AG04449 (cell line): ENCODE measurements at regions not wholly inside any gene's neighbourhood (a gene's known extent, or its start where the extent isn't known, plus 50 kb on each side); places are given as distances from the start of the nearest gene placed in this dataset.
"Not testable (repeated sequence)": the region's sequence is repeated elsewhere in the genome, so short reads cannot be mapped to it uniquely, and the experiment has no call there.

Source experiments
- CTCF ChIA-PET: fragments of 350-600 bp; formaldehyde crosslinking; extraction: SDS; loops from one replicate; lab custom pipeline; 2021; ENCODE audit warnings: antibody characterized with exemption; lab: Yijun Ruan, JAX
- POLR2A ChIA-PET: fragments of 400-600, 350-600 bp; formaldehyde crosslinking; extraction: SDS; loops from one replicate; lab custom pipeline; 2020; ENCODE audit warnings: antibody characterized with exemption, inconsistent platforms; lab: Yijun Ruan, JAX
- DNase-seq: peaks from one replicate; pipeline ENCODE4 v3.0.0-alpha.2; 2010; ENCODE audit warnings: low read depth, low spot score
- H3K4me3 ChIP-seq: 2 replicates; pipeline ENCODE4 v1.5.1; 2011; ENCODE audit warnings: low read depth, mild to moderate bottlenecking, control low read depth, low read length
- CTCF ChIP-seq: IDR thresholded peaks from one replicate; pipeline ENCODE4 v1.5.1; 2011; ENCODE audit warnings: mild to moderate bottlenecking, moderate library complexity, low read length, control low read depth, inconsistent platforms; ENCODE audit not compliant: insufficient read depth; ENCODE audit errors: missing control alignments

- ChIA-PET CTCF (no interaction called here), POLR2A (no interaction called here)
- no peak for DNase-seq
- H3K4me3 ChIP-seq: no peak overlapping the region
- no peak for TF ChIP-seq CTCF
These were observed 214.2 kb downstream of the MAF start for GRCh38 chr16:79386299-79386698.

DNA sequence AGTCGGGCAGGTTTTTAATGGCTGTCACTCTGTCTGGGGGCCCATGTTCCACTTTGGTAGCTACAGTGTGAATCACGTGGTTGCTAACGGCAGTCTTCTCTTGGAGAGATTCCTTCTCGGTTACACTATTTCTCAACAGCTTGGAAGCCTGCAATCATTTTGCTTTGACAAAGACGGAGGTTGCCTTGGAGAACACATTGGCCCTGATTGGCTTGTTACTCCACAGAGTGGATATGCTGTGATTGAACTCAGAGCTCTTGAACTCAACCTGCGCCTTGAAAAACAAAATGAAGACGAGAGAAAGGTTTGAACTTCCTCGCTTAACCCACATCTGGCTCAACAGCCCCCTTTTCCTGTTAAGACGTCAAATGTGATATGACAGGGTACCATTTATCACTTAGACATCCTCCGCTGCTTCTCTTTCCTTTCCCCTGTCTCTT, 218.9 kb downstream of the MAF start:
- no peak for DNase-seq
- TF ChIP-seq CTCF: no peak
- CTCF ChIA-PET: no interaction called here
- no peak overlapping the region for H3K4me3 ChIP-seq
- POLR2A ChIA-PET: no interaction called here

DNA sequence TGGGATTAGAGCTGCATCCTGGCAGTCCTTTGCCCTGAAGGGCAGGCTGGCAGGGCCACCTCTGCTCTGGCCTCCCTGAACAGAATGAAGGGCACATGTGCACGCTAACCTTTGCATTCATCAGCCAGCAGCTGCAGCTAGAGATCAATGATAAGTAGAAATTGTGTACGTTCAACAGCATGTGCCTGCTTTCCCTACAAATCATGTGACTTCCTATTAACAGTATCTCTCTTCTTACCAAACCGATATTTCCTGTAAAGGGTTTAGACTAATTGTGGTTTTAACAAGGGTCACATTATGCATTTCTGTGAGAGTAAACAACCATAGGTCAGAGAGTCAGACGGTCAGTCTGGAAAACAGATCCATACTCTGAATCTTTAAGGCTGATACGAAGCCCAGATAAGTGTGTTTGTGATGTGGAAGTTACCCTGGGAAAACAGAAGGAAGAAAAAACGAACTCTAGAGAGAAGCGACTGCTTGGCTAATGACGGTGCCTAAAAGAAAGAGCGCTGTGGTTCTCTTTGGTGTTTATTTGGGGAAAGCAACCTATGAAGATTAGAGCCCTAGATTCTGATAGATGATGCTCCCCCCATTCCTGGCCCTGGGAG, 219.4 kb downstream of the MAF start:
- no peak for TF ChIP-seq CTCF
- DNase-seq: no peak
- ChIA-PET POLR2A (no interaction called here), CTCF (no interaction called here)
- H3K4me3 ChIP-seq: no peak overlapping the region

DNA sequence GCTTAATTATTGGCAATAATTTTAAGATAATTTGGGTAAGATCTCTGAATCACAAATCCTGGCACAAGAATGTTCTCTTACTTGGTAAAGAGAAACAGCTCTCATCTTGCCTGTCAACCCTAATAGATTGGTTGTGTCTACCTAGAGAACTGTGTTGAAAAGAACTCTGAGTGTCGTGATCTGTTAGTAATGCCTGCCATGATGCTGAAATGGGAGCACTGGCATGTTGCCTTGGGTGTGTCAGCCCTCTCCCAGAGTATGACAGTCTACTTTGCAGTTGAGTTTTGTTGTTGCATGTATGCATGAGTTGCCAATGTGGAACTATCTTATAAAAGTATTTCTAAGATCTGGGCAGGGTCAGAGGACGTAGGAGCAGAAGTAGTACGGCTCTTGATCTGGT, 221.4 kb downstream of the MAF start:
- no peak for TF ChIP-seq CTCF
- ChIA-PET CTCF (no interaction called here), POLR2A (no interaction called here)
- H3K4me3 ChIP-seq: no peak overlapping the region
- DNase-seq: no peak

- POLR2A ChIA-PET, CTCF ChIA-PET, H3K4me3 ChIP-seq, DNase-seq: not testable (repeated sequence)
These were observed 223.5 kb downstream of the MAF start for GRCh38 chr16:79377082-79377481.

DNA sequence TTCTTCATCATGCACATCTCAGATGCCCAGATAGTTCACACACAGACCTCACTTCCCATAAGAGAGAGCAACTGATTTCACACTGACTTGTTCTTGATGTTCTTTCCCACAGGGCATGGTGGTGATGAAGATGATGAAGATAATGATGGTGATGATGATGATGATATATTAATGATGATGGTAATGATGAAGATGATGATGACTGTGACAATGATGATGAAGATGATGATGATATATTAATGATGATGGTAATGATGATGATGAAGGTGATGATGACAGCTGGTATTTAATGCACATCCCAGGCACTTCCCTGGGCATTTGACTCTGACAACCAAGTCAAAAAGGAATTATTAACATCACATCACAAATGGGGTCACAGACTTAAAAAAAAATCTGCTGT, 225.2 kb downstream of the MAF start:
- H3K4me3 ChIP-seq: no peak overlapping the region
- CTCF ChIA-PET: no interaction called here
- no peak for DNase-seq
- TF ChIP-seq CTCF: no peak
- POLR2A ChIA-PET: no interaction called here

- ChIA-PET CTCF (no interaction called here), POLR2A (no interaction called here)
- DNase-seq: no peak
- no peak overlapping the region for H3K4me3 ChIP-seq
- TF ChIP-seq CTCF: no peak
These were observed 227.9 kb downstream of the MAF start for GRCh38 chr16:79372503-79373184.
